Ovary (tissue), 3 donors: ENCODE measurements at regions not wholly inside any gene's neighbourhood (a gene's known extent, or its start where the extent isn't known, plus 50 kb on each side); places are given as distances from the start of the nearest gene placed in this dataset.

Experiments used
- CTCF ChIP-seq, 3 donors: fragments of 450-650 bp in 2 of 3; fragments of 200-600 bp in 1 of 3; IDR thresholded peaks; one replicate each; pipeline versions ENCODE4 v1.5.1 to v1.8.0; 2016 to 2022; ENCODE audit warnings: antibody characterized with exemption in 3 of 3, mild to moderate bottlenecking in 1 of 3
- POLR2A ChIP-seq: fragments of 450-650 bp; IDR thresholded peaks from one replicate; pipeline ENCODE4 v1.6.1; 2017; ENCODE audit warnings: antibody characterized with exemption, mild to moderate bottlenecking, moderate library complexity
- donor health status: DM: no; HTN: no; CAD: no.

GRCh38 chr7:17422966-17423365, 124.5 kb downstream of the AHR start:
- TF ChIP-seq CTCF (IDR thresholded peaks at IDR 0.05) = no peak
- no peak for TF ChIP-seq POLR2A
